ENCODE measurements at regions not wholly inside any gene's neighbourhood (a gene's known extent, or its start where the extent isn't known, plus 50 kb on each side); places are given as distances from the start of the nearest gene placed in this dataset.
A peak's percentile ranks its signal among the peaks of the same experiment; 100 is the strongest.

- DNase-seq (ENCODE audit: low read depth): no peak
Observed at GRCh38 chr7:13144673-13145072, 457.2 kb downstream of the ARL4A start.

DNA sequence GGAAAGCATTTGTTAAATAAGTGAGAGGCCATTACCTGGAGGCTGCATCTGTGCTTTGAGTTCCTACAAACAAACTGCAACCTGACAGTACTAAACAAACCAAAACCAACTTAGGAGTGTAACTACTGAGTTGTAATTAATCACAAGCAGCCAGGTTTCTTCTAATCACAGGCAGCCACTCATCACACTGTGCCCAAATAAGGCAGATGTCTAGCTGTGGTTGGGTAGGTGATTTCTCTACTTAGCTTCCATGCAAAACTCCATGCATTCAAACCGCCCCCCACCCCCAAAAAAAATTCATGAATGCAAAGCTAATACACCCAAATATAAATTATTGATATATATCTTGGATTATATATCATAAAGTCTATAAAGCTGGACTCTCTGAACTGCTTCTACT lies 461.1 kb downstream of the ARL4A start:
- DNase-seq (ENCODE audit: low read depth): no peak

- DNase-seq (ENCODE audit: low read depth): no peak
Observed at GRCh38 chr7:13151978-13152377, 464.5 kb downstream of the ARL4A start.

DNA sequence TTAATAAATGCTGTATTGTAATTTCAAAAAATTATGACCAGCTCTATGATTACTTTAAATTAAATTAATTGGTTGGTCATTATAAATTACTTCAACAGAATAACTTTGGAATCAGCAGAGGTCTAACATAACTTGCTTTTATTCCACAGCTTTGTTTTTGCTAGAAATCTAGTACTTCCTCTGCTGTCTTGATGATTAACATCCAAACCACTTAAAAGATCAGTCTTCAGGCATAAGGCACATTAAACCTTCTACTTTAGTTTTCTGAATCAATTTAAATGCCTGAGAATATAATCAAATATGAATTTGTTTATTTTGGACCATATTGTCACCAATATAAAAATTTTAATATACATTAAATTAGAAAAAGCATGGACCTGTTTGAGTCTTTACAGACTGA lies 465.3 kb downstream of the ARL4A start:
- DNase-seq (ENCODE audit: low read depth): no peak

DNA sequence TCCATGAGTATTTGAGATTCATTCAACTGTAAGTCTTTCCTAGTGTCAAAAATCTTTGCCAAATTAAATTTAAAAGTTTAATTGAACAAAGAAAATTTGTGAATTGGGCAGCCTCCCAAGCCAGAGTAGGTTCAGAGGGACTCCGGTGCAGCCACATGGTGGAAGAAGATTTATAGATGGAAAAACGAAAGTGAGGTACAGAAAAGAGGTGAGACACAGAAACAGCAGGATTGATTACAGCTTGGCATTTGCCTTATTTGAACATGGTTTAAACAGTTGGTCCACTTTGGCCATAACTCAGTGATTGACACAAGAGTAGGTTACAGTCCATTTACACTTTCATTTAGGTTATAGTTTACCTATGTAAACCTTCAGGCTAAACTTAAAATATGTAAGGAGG lies 465.8 kb downstream of the ARL4A start:
- DNase-seq (ENCODE audit: low read depth): no peak

DNA sequence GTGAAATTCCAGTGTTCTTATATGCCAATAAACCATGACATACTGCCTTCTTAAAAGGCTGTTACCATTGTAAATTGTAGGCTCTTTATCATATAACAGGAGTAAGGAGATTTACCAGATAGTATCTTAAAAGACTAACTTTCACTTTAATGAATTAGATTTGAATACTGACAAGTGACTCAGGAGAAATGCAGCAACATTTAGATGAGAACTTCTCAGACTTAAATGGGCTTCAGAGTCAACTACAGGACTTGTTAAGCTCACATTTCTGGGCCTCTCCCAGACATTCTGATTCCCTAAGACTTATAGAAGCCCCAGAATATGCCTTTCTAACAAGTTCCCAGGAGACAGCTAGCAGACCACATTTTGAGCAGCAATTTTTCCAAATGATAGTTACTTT lies 466.3 kb downstream of the ARL4A start:
- DNase-seq (ENCODE audit: low read depth): no peak

DNA sequence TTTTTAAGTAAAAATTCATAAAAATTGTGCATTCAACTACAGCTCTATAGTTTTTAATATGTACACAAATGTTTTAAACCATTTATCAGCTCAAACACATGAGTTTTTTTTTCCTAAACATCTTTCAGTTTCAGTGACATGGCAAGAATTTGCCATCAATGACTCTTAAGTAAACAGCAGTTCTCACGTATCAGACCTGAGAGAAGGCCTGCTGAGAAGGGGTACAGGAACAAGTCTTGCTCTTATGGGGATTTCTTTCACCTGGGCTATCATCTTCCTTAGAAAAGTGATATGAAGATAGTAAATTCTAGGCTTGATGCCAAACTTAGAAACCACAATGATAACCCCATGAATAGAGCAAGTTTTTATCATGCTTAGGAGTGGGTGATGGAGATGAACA lies 467.8 kb downstream of the ARL4A start:
- DNase-seq (ENCODE audit: low read depth): no peak

DNA sequence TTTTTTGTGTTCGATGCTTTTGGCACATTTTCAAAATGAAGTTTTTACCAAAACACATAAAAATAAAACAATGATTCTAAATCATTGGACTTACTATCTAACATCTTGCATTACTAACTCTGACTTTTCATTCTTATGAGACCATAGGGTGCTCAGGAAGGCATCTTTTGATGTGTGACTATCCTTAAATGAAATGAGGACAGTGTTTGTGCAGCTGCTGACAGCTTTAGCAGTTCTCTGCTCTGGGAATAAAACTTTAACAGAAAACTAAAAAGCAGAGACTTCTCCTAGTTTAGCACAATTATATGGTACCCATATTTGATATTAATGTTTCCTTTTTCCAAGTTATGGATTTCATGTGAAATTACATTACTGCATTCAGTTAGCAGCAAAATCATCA lies 471.6 kb downstream of the ARL4A start:
- no peak for DNase-seq (ENCODE audit: low read depth)

DNA sequence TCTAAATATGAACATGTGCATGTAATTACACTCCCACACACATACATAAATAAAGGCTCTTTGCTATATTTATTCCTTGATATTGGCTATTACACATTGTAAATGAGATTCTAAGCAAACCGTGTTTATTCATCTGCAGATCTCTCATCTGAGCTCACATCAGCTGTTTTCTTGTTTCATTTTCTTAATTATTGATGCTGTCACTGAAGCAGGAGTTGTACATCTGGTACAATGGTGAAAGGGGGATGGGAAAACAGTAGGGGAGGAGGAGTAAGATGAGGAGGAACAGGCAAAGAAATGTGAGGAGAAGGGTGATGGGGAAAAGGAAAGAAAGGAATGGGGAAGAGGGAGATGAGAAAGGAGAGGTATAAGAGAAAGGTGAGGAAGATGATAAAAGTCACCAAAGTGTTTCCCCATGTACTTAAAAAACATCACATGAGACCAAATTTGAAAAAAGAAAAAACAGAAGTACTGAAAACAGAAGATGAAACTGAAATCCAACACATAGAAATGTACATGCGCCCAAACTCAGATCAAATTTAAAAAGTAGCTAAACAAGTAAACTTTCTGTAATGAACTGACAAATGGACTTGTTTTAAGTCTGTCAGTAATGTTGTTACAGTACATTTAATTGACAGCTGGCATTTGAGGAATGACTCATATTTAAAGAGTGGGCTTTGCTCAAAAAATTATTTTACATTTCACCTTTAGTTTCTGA lies 472.2 kb downstream of the ARL4A start:
- DNase-seq (ENCODE audit: low read depth): no peak

DNA sequence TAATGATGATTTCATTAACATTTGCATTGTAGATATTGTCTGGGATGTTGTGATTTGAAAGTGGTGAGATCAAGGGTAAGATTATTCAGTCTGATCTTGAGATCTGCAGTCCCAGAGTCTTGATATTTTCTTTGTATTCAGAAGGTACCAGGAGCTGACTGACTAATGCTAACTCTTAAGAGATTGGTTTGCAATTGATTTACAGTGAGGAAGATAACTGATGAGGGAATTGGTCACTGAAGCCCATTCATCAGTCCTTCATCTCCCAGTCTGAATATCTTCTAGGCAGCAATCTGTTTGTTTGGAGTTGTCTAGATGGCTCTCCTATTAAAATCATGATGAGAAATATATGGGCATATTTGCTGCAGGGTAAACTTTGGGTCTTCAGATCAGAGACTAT lies 473.7 kb downstream of the ARL4A start:
- DNase-seq (ENCODE audit: low read depth): no peak

GRCh38 chr7:13165854-13166253 lies 478.4 kb downstream of the ARL4A start:
- DNase-seq (ENCODE audit: low read depth): no peak

DNA sequence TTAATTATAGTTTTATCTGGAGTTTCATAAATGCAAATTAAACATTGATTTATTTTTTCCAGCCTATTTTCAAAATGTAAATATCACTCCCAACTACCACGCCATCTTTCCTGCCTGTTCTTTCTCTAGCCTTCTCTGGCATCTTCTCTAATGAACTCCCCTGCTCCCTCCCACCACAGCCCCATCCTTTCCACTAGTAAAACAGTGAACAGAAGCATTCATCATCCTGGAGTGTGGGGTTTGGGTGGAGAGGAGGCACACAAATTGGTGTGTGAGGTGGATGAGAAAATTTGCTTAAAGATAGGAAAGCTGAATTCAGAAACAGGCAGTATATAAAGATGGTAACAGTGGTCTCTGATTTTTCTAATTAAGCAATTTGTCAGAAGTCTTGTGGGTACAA lies 479.4 kb downstream of the ARL4A start:
- no peak for DNase-seq (ENCODE audit: low read depth)

DNA sequence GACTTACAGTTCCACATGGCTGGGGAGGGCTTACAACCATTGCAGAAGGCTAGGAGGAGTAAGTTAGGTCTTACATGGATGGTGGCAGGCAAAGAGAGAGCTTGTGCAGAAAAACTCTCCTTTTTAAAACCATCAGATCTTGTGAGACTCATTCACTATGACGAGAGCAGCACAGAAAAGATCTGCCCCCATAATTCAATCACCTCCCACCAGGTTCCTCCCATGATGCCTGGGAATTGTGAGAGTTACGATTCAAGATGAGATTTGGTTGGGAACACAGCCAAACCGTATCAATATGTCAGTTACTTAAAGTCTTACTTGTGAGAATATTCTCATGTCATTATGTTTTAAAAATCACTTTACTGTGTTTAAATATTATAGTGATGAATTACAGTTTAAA lies 481.9 kb downstream of the ARL4A start:
- no peak for DNase-seq (ENCODE audit: low read depth)

- DNase-seq (ENCODE audit: low read depth): no peak
Observed at GRCh38 chr7:13174991-13175390, 487.6 kb downstream of the ARL4A start.

- peak; percentile 5 for DNase-seq (ENCODE audit: low read depth)
Observed at GRCh38 chr7:13179011-13179582, 491.7 kb downstream of the ARL4A start.

- no peak for DNase-seq (ENCODE audit: low read depth)
Observed at GRCh38 chr7:13179775-13180523, 492.5 kb downstream of the ARL4A start.

DNA sequence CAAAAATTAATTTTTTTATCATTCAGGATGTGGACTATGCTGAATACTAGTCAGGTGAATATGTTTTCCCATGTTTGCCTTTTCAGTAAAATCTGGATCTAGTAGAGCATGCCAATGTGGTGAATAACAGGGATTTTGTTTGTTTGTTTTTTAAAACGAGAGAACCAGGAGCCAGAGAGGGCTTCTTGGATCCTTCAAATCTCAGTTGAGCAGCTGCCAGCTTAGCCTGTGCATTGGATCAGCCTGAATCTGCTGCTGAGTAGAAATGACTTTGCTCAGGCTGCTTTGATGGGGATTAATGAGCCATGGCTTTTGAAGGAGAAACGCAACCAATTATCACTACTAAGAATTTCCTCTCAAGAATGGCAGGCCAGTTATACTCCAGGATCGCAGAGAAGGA lies 493.8 kb downstream of the ARL4A start:
- no peak for DNase-seq (ENCODE audit: low read depth)

- DNase-seq (ENCODE audit: low read depth): no peak
Observed at GRCh38 chr7:13185139-13185538, 497.7 kb downstream of the ARL4A start.

DNA sequence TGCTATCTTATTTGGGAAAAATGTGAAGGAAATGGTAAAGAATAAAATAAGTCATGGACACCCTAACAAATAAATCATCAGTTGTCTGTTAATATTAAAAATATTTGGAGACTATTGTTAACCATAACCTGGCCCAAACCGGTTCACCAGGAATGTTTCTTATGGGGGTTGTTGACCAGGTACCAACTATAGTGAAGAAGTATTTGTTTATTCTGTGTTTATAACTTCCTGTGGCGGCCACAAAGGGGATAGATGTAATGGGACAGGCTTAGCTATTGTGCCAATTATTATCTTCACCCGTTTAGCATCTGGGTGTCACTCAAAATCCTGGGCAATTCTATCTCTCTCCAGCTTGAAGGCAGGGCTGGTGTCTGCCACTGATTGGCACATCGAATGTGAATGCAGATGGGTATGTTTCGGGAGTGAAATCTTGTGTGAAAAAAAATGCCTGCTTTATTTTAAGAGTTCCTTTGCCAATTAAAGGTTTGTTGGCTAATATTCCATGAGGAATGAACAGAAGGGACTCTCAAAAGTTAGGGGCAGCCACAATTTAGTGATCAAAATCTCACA lies 500.9 kb downstream of the ARL4A start:
- DNase-seq (ENCODE audit: low read depth): no peak

- no peak for DNase-seq (ENCODE audit: low read depth)
Observed at GRCh38 chr7:13188922-13189321, 501.5 kb downstream of the ARL4A start.

DNA sequence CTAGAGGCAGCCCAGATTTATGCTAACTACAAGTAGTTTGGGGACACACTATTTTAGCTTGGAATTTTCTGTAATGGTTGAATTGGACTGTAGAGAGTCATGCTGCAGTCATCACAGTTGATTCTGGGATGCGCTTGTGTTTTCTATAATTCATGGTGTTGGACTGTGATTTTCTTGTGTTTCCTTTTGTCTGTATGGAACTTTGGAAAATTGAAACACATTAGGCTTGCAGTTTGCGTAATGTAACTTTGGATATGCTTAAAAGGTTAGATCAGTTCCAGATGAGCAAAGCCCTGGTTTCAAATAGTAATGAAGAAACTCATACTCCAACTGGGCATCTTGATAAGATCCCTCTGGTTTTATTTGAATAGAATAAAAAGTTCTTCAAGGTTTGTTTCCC lies 502.2 kb downstream of the ARL4A start:
- no peak for DNase-seq (ENCODE audit: low read depth)

GRCh38 chr7:13197501-13197900 lies 510.1 kb downstream of the ARL4A start:
- DNase-seq (ENCODE audit: low read depth): no peak

GRCh38 chr7:13198036-13198435 lies 510.6 kb downstream of the ARL4A start:
- no peak for DNase-seq (ENCODE audit: low read depth)

All from non-pigmented ciliary epithelial cell (primary cell).